HepG2 (cell line): ENCODE measurements at regions not wholly inside any gene's neighbourhood (a gene's known extent, or its start where the extent isn't known, plus 50 kb on each side); places are given as distances from the start of the nearest gene placed in this dataset.

Source experiments
- ATAC-seq: fragments of 200-7000 bp; cut with Tn5 transposase; 3 replicates; pipeline ENCODE4 v1.9.1; 2020; ENCODE audit warnings: mild to moderate bottlenecking, moderate library complexity
- BruUV-seq: library from RNA; stranded (reverse); fragments of 400-500 nt; replicated peaks from 2 replicates; lab custom pipeline; 2021; lab: Mats Ljungman, UMichigan
- CTCF ChIA-PET: fragments of 300-600 bp; formaldehyde crosslinking; extraction: SDS; loops from one replicate; lab custom pipeline; 2021; ENCODE audit warnings: low total read pairs, inconsistent platforms, low intra/inter-chr PET ratio; lab: Yijun Ruan, JAX
- POLR2A ChIA-PET: fragments of 350-600 bp; sonication (Branson Sonifier 250); formaldehyde crosslinking; loops from one replicate; lab custom pipeline; 2020; ENCODE audit warnings: antibody characterized with exemption, inconsistent platforms; lab: Yijun Ruan, JAX
- DNase-seq: peaks from one replicate; pipeline ENCODE4 v3.0.0-alpha.2; 2015; ENCODE audit warnings: low spot score
- FAIRE-seq: peaks from 3 replicates; lab custom pipeline; 2011; peaks lifted over from hg19 to GRCh38; lab: Jason Lieb, UNC
- H2AFZ ChIP-seq: one replicate; pipeline ENCODE4 v1.6.1; 2011; ENCODE audit warnings: low read length, inconsistent platforms
- H3K27ac ChIP-seq: fragments of 300-600 bp; 3 replicates; pipeline ENCODE4 v1.8.0; 2011; ENCODE audit warnings: mixed run types, mild to moderate bottlenecking, mixed read lengths, low read length, inconsistent platforms; ENCODE audit not compliant: insufficient read depth; ENCODE audit errors: extremely low read length
- H3K27me3 ChIP-seq, 2 experiments: fragments of 200-600 bp in 1 of 2; 2 replicates in 1 of 2; 3 replicates in 1 of 2; pipeline versions ENCODE4 v1.6.0 to v1.8.0; 2011; ENCODE audit warnings: low read length in 2 of 2, mild to moderate bottlenecking in 2 of 2, moderate library complexity in 2 of 2, inconsistent platforms in 1 of 2; ENCODE audit not compliant: insufficient read depth in 2 of 2, control insufficient read depth in 1 of 2
- H3K36me3 ChIP-seq, 2 experiments: fragments of 200-600 bp in 1 of 2; replicated peaks in 1 of 2; 2 replicates in 1 of 2; 3 replicates in 1 of 2; pipeline versions ENCODE4 v1.5.1 to v1.8.0; 2011; ENCODE audit warnings: low read length in 2 of 2, inconsistent platforms in 1 of 2; ENCODE audit not compliant: insufficient read depth in 2 of 2, control insufficient read depth in 1 of 2
- H3K4me1 ChIP-seq: 2 replicates; pipeline ENCODE4 v1.5.1; 2012; ENCODE audit warnings: low read length, inconsistent platforms; ENCODE audit not compliant: insufficient read depth
- H3K4me2 ChIP-seq: 2 replicates; pipeline ENCODE4 v1.6.0; 2011; ENCODE audit warnings: low read depth, low read length, inconsistent platforms
- H3K4me3 ChIP-seq, 3 experiments: fragments of 200-600 bp in 1 of 3; sonication (generic), shearing (Covaris generic) in 1 of 3; replicated peaks in 1 of 3; 2 replicates each; pipeline ENCODE4 v1.5.1; 2011 to 2016; ENCODE audit warnings: low read length in 3 of 3, inconsistent platforms in 2 of 3, low read depth in 2 of 3, mild to moderate bottlenecking in 2 of 3, control low read depth in 1 of 3, mixed read lengths in 1 of 3; ENCODE audit not compliant: insufficient read depth in 1 of 3
- H3K79me2 ChIP-seq: one replicate; pipeline ENCODE4 v1.6.1; 2011; ENCODE audit warnings: low read length, inconsistent platforms; ENCODE audit not compliant: insufficient read depth
- H3K9ac ChIP-seq: 2 replicates; pipeline ENCODE4 v1.6.0; 2011; ENCODE audit warnings: mild to moderate bottlenecking, low read depth, low read length, inconsistent platforms; ENCODE audit not compliant: insufficient read depth
- H3K9me3 ChIP-seq: 2 replicates; pipeline ENCODE4 v1.5.1; 2012; ENCODE audit warnings: mild to moderate bottlenecking, low read length
- H4K20me1 ChIP-seq: 2 replicates; pipeline ENCODE4 v1.6.0; 2011; ENCODE audit warnings: inconsistent platforms, mild to moderate bottlenecking, low read length, moderate library complexity; ENCODE audit not compliant: insufficient read depth
- CC2D1A ChIP-seq: sonication (generic); formaldehyde crosslinking; IDR thresholded peaks from 2 replicates; pipeline ENCODE4 v1.8.1; 2023; ENCODE audit warnings: mild to moderate bottlenecking, missing genetic modification reagents
- MAFF ChIP-seq: IDR thresholded peaks from 2 replicates; pipeline ENCODE4 v1.6.1; 2011; ENCODE audit warnings: low read depth, low read length, improper control_type of control experiment
- MAFK ChIP-seq, 2 experiments: IDR thresholded peaks in 1 of 2; conservative IDR thresholded peaks in 1 of 2; 2 replicates each; pipeline ENCODE4 v1.6.1; 2011; ENCODE audit warnings: improper control_type of control experiment in 2 of 2, low read length in 2 of 2
- in situ Hi-C: cut with HindIII; loops from 2 replicates; pipeline ENCODE4 v1.10.0; 2017; ENCODE audit warnings: low pct_unique_long_range_greater_than_20kb; ENCODE audit not compliant: extremely low pct_ligation_motif_present
- intact Hi-C: fragments of 100-400 bp; cut with micrococcal nuclease; formaldehyde crosslinking; loops from one replicate; pipeline ENCODE4 v1.10.0; 2022; ENCODE audit not compliant: unreplicated experiment
- TF ChIP-seq, protein P1 (sequence below): sonication (generic); IDR thresholded peaks from 2 replicates; pipeline ENCODE4 v1.6.1; 2016; ENCODE audit warnings: low read depth, borderline replicate concordance
- TF ChIP-seq, protein P2 (sequence below): sonication (generic); formaldehyde crosslinking; IDR thresholded peaks from 2 replicates; pipeline ENCODE4 v1.8.0; 2022; ENCODE audit warnings: mild to moderate bottlenecking, missing genetic modification reagents; ENCODE audit not compliant: insufficient replicate concordance

DNA sequence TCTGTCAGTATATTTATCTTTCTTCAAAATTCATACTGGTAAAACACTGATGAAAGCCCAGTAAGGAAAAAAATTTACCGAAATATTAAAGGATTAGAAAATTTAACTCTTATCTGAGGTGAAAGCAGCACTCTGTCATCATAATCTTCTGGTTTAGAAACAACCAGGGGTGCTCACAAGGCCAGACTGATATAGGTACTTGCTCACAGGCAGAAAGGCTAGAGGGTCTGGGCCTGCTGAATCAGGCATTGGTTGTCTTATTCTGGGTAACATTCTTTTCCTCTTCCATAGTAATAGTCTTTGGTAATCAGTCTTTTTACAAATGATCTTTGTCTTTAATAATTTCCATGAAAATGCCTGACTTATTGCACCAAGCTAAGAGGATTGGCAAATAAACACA, 221.4 kb upstream of the TFPI start (continued):
- TF ChIP-seq, protein P1, sequence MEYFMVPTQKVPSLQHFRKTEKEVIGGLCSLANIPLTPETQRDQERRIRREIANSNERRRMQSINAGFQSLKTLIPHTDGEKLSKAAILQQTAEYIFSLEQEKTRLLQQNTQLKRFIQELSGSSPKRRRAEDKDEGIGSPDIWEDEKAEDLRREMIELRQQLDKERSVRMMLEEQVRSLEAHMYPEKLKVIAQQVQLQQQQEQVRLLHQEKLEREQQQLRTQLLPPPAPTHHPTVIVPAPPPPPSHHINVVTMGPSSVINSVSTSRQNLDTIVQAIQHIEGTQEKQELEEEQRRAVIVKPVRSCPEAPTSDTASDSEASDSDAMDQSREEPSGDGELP, result no peak
- TF ChIP-seq CC2D1A (CRISPR knock-in tag) (no peak), MAFF (no peak)

GRCh38 chr2:187782301-187782700, 228.1 kb upstream of the TFPI start:
- DNase-seq, result no peak
- ATAC-seq, result no peak
- no peak overlapping the region for H3K27ac ChIP-seq
- no peaks in the 10 kb centered on the region for H3K9me3 ChIP-seq
- no peaks in the 10 kb centered on the region for H3K27me3 ChIP-seq
- H3K9ac ChIP-seq, result no peak overlapping the region
- no peaks in the 10 kb centered on the region for H4K20me1 ChIP-seq
- TF ChIP-seq MAFK (conservative IDR thresholded peaks at IDR 0.05 in 1 of 2, IDR thresholded peaks at IDR 0.05 in 1 of 2; ENCODE audit: low read length in 2 of 2) (peak; percentile 69 to 85), MAFF (peak; percentile 70)
- TF ChIP-seq, protein P2, sequence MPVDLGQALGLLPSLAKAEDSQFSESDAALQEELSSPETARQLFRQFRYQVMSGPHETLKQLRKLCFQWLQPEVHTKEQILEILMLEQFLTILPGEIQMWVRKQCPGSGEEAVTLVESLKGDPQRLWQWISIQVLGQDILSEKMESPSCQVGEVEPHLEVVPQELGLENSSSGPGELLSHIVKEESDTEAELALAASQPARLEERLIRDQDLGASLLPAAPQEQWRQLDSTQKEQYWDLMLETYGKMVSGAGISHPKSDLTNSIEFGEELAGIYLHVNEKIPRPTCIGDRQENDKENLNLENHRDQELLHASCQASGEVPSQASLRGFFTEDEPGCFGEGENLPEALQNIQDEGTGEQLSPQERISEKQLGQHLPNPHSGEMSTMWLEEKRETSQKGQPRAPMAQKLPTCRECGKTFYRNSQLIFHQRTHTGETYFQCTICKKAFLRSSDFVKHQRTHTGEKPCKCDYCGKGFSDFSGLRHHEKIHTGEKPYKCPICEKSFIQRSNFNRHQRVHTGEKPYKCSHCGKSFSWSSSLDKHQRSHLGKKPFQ (CRISPR knock-in tag), result no peak
- no peaks in the 10 kb centered on the region for H3K79me2 ChIP-seq
- in situ Hi-C loops (no loop called here), intact Hi-C loops (no loop called here)
- H3K4me2 ChIP-seq, result no peak overlapping the region
- FAIRE-seq, result no peak
- ChIA-PET POLR2A (no interaction called here), CTCF (no interaction called here)
- no peaks in the 10 kb centered on the region for H3K36me3 ChIP-seq
- BruUV-seq, result no TSS peak
- H2AFZ ChIP-seq, result no peak overlapping the region
- no peak overlapping the region for H3K4me3 ChIP-seq
- H3K4me1 ChIP-seq, result no peaks in the 10 kb centered on the region
